Uterus (tissue), 3 donors: ENCODE measurements at regions not wholly inside any gene's neighbourhood (a gene's known extent, or its start where the extent isn't known, plus 50 kb on each side); places are given as distances from the start of the nearest gene placed in this dataset.

Experiments
- DNase-seq, 2 donors: peaks; one replicate each; pipeline ENCODE4 v3.0.0-alpha.2; 2019 to 2020
- H3K27ac ChIP-seq, 2 donors: fragments of 200-600 bp; sonication (generic); 1 replicate in 1 of 2; 2 replicates in 1 of 2; pipeline ENCODE4 v1.5.1; 2016 to 2018
- H3K27me3 ChIP-seq, 2 donors: fragments of 200-600 bp; sonication (generic); one replicate each; pipeline ENCODE4 v1.5.1; 2018 to 2019; ENCODE audit warnings: control low read depth in 1 of 2
- H3K36me3 ChIP-seq, 2 donors: fragments of 200-600 bp; sonication (generic); one replicate each; pipeline ENCODE4 v1.5.1; 2019; ENCODE audit warnings: control low read depth in 1 of 2
- H3K4me1 ChIP-seq, 2 donors: fragments of 200-600 bp; sonication (generic); one replicate each; pipeline ENCODE4 v1.5.1; 2018 to 2019; ENCODE audit warnings: control low read depth in 1 of 2
- H3K4me3 ChIP-seq, 2 donors: fragments of 200-600 bp; sonication (generic); 1 replicate in 1 of 2; 2 replicates in 1 of 2; pipeline ENCODE4 v1.5.1; 2018 to 2019; ENCODE audit warnings: mild to moderate bottlenecking in 1 of 2
- H3K9me3 ChIP-seq, 2 donors: fragments of 200-600 bp; sonication (generic); one replicate each; pipeline ENCODE4 v1.5.1; 2019; ENCODE audit warnings: control low read depth in 1 of 2
- CTCF ChIP-seq, 4 experiments: fragments of 200-600 bp in 2 of 4; fragments of 450-650 bp in 2 of 4; sonication (generic) in 2 of 4; IDR thresholded peaks; one replicate each; pipeline ENCODE4 v1.5.1; 2016 to 2019; ENCODE audit warnings: antibody characterized with exemption in 4 of 4, mild to moderate bottlenecking in 2 of 4, moderate library complexity in 1 of 4
- POLR2A ChIP-seq, 2 donors: fragments of 450-650 bp; IDR thresholded peaks; one replicate each; pipeline ENCODE4 v1.6.1; 2016; ENCODE audit warnings: antibody characterized with exemption in 2 of 2, mild to moderate bottlenecking in 1 of 2, moderate library complexity in 1 of 2
- intact Hi-C: fragments of 100-400 bp; cut with DNase I; formaldehyde crosslinking; loops from one replicate; pipeline ENCODE4 v1.15.1; 2023; ENCODE audit warnings: low total_unique reads
- donor health status: DM: yes; HTN: yes; CAD: no.

GRCh38 chr1:101344745-101345144 is 107.9 kb downstream of the S1PR1 start:
- no peak for TF ChIP-seq POLR2A (IDR thresholded peaks at IDR 0.05)
- no peak for TF ChIP-seq CTCF (IDR thresholded peaks at IDR 0.05)
- no peaks in the 10 kb centered on the region for H3K27me3 ChIP-seq
- no peaks in the 10 kb centered on the region for H3K9me3 ChIP-seq
- DNase-seq, result no peak
- intact Hi-C loops, result no loop called here
- no peak overlapping the region for H3K27ac ChIP-seq
- H3K36me3 ChIP-seq, result no peaks in the 10 kb centered on the region
- H3K4me3 ChIP-seq, result no peak overlapping the region
- H3K4me1 ChIP-seq, result no peaks in the 10 kb centered on the region

GRCh38 chr1:101346419-101346818 is 109.6 kb downstream of the S1PR1 start:
- no peaks in the 10 kb centered on the region for H3K27me3 ChIP-seq
- H3K9me3 ChIP-seq, result no peaks in the 10 kb centered on the region
- no peaks in the 10 kb centered on the region for H3K4me1 ChIP-seq
- no peak overlapping the region for H3K4me3 ChIP-seq
- TF ChIP-seq POLR2A (IDR thresholded peaks at IDR 0.05), result no peak
- TF ChIP-seq CTCF (IDR thresholded peaks at IDR 0.05), result no peak
- intact Hi-C loops, result no loop called here
- no peaks in the 10 kb centered on the region for H3K36me3 ChIP-seq
- no peak overlapping the region for H3K27ac ChIP-seq
- no peak for DNase-seq

GRCh38 chr1:101356013-101356412 is 119.2 kb downstream of the S1PR1 start:
- Histone ChIP-seq H3K4me1 (no peaks in the 10 kb centered on the region), H3K4me3 (no peak overlapping the region), H3K27ac (no peak overlapping the region), H3K36me3 (no peaks in the 10 kb centered on the region), H3K27me3 (no peaks in the 10 kb centered on the region), H3K9me3 (no peaks in the 10 kb centered on the region)
- no peak for DNase-seq
- TF ChIP-seq CTCF (IDR thresholded peaks at IDR 0.05) (no peak), POLR2A (IDR thresholded peaks at IDR 0.05) (no peak)
- intact Hi-C loops, result no loop called here

GRCh38 chr1:101356604-101357443 is 120.0 kb downstream of the S1PR1 start:
- no peak for DNase-seq
- intact Hi-C loops, result no loop called here
- no peaks in the 10 kb centered on the region for H3K4me1 ChIP-seq

GRCh38 chr1:101357444-101357986 is 120.7 kb downstream of the S1PR1 start:
- intact Hi-C loops, result no loop called here
- peak; percentile 34 for DNase-seq
- no peak overlapping the region for H3K4me3 ChIP-seq

More at GRCh38 chr1:101356604-101357443, 120.0 kb downstream of the S1PR1 start:
- no peak overlapping the region for H3K27ac ChIP-seq
- no peaks in the 10 kb centered on the region for H3K27me3 ChIP-seq
- TF ChIP-seq POLR2A (IDR thresholded peaks at IDR 0.05), result no peak
- no peak overlapping the region for H3K4me3 ChIP-seq
- H3K36me3 ChIP-seq, result no peaks in the 10 kb centered on the region
- H3K9me3 ChIP-seq, result no peaks in the 10 kb centered on the region

More at GRCh38 chr1:101357444-101357986, 120.7 kb downstream of the S1PR1 start:
- Histone ChIP-seq H3K9me3 (no peaks in the 10 kb centered on the region), H3K36me3 (no peaks in the 10 kb centered on the region), H3K27ac (no peak overlapping the region), H3K4me1 (no peaks in the 10 kb centered on the region), H3K27me3 (no peaks in the 10 kb centered on the region)
- TF ChIP-seq POLR2A (IDR thresholded peaks at IDR 0.05), result no peak
- TF ChIP-seq CTCF (IDR thresholded peaks at IDR 0.05), result peak; percentile 67 to 76 (median 72)
